ENCODE measurements at regions not wholly inside any gene's neighbourhood (a gene's known extent, or its start where the extent isn't known, plus 50 kb on each side); places are given as distances from the start of the nearest gene placed in this dataset.
"Not testable (repeated sequence)": the region's sequence is repeated elsewhere in the genome, so short reads cannot be mapped to it uniquely, and the experiment has no call there.

DNA sequence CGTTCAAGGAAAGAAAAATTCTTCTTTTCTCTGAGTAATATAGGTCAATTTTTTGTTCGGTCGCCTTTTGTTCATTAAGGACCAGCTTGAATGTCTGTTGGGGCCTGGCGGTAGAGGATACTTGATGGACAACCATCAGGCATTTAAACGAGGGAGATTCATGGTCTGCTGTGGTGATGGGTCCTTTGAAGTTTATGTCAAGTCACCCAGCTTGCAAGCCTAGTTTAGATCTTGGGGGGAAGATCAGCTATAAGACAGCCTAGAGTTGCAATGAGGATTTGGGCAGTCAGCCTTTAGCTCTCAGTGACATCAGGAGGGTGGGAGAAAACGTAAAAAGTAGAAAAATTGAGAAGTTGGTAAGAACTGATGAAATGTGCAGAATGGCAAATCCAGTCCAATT, 80.2 kb upstream of the SPRY4 start:
- no peak for DNase-seq (ENCODE audit: low spot score)

DNA sequence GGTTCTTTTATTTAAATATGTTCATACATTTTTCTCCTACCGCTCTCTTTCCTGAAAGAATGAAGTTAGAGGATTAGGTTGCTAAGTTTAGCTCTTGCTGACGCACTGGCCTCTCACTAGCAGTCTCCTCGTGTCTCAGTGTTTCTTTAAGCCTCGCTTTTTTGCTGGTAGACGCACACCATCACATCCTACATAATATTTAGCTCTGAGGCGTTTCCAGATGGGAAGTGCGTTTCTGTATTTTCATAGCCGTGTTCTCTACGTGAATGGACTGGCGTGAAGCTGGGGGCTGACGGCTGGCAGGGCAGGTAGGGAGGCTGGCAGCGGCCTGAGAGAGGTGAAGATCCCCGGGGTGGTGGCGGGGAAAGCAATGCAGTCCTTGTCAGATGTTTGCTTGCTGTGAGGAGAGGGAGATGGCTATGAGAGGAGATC, 79.2 kb upstream of the SPRY4 start:
- no peak for DNase-seq (ENCODE audit: low spot score)

DNA sequence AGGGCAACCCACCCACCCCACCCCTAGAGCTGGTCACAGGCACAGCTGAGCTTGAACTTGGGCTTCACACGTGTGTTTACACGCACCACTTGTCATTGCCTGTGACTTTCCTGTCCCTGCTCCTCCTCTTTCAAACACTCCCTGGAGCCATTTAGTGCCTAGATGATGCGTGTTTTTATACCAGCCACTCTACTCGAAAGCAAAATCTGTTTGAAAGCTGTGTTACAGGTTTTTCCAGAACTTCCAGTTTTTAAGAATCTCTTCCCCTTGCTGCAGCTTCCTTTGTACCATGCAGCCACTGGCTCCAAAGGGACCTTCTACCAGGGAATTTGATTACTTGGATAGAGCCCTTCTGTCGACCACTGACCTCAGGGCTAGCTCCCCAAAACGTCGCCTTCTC, 78.8 kb upstream of the SPRY4 start:
- no peak for DNase-seq (ENCODE audit: low spot score)

DNA sequence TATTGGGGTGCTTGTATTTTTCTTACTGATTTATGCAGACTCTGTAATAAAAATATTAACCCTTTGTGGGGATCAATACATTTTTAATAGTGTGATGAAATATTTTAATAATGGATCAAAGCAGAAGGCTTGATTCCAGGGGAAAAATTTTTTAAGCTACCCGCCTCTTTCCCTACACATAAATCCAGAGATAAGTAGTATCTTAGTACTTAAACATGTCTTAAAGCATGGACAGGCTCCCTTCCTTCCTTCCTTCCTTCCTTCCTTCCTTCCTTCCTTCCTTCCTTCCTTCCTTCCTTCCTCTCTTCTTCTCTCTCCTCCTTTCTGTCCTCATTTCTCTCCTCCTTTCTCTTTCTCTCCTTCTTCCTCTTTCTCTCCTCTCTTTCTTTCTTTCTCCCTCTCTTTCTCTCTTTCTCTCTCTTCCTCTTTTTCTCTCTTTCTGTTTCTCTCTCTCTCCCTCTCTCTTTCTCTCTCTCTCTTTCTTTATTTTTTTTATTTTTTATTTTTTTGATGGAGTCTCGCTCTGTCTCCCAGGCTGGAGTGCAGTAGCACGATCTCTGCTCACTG, 78.0 kb upstream of the SPRY4 start:
- no peak for DNase-seq (ENCODE audit: low spot score)

- no peak for DNase-seq (ENCODE audit: low spot score)
These were observed 75.6 kb upstream of the SPRY4 start for GRCh38 chr5:142400415-142400814.

DNA sequence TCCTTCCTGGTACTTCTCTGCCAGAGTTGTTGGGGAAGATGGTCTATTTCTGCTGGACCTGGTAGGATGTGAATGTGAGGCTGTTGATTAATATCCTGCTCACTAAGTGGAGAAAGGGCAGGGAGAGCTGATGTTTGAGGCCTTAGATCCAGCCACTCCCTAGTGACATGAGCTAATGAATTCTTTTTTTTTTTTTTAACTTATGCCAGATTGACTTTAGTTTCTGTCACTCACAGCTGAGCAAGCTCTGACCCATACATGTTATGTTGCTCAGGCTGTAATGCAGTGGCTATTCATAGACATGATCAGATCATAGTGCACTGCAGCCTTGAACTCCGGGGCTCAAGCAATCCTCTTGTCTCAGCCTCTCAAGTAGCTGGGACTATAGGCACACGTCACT, 75.1 kb upstream of the SPRY4 start:
- no peak for DNase-seq (ENCODE audit: low spot score)

DNA sequence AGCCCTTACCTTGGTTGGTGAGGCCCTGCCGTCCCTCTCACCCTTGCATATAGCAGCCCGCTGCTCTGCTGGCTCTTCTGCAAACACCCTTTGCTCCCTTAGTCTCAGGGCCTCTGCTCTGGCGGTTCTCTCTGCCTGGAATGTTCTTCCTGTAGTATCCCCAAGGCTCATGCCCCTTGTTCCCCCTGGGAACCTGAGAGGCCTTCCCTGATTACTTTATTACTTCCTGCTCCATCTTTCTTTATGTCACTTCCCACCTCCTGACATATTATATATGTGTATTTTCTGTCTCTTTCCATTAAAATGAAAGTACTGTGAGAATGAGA, 73.9 kb upstream of the SPRY4 start:
- DNase-seq (ENCODE audit: low spot score), result no peak

DNA sequence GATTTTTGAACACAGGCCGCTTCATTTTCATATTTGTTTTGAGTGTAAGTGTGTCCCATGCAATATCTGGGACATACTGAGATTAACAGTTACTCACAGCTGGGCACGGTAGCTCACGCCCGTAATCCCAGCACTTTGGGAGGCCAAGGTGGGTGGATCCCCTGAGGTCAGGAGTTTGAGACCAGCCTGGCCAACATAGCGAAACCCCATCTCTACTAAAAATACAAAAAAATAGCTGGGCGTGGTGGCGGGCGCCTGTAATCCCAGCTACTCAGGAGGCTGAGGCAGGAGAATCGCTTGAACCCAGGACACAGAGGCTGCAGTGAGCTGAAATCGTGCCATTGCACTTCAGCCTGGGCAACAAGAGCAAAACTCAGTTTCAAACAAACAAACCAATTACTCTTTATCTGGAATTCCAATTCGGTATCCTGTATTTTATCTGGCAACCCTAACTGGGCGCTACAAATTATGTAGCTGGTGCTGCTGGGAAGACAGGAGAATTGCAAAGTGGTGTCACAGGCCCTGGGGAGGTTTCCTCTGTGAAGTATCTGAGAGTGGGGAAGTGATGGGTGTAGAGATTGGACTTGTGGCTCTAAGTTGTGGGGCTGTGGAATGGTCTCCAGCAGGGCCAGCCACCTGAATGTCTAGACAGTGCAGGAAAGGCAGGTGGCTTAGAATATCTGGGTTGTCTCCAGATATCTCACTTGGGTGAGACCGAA, 73.3 kb upstream of the SPRY4 start:
- not testable (repeated sequence) for DNase-seq (ENCODE audit: low spot score)

DNA sequence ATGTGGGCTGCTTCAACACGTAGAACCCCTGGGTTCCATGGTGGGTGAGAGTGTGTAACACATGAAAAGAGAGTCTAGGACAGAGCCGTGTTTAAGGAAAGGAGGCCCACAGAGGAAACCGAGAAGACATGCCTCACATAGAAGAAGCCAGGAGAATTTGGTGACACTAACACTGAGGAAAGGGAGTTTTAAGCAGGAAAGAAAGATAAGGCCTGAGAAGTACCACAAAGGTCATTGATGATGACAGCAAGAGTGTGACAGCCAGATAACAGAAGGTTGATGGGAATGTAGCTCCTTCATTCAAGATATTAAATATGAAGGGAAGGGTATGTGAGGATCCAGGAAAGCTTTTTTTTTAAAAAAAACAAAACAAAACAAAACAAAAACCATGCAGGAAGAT, 72.4 kb upstream of the SPRY4 start:
- no peak for DNase-seq (ENCODE audit: low spot score)

DNA sequence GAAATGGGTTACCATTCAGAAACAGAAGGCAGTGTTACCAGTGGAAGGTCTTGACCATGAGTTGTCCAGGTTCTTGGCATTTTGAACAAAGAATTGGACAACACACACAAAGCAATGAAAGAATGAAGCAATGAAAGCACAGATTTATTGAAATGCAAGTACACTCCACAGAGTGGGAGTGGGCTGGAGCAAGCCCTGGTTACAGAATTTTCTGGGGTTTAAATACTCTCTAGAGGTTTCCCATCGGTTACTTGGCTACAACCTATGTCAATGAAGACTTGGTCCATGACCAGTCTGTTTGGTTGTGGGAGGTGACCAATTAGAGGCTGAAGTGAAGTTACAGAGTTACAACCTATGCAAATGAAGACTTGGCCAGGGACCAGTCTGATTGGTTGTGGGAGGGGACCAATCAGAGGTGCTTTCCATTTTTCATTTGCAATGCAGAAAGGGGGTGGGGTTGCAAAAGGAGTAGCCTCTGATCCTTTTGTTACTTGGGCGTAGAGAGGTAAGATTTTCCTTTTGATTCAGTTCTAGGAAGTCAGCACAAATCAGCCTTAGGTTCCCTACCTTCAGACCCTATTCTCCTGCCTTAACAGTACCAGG, 71.7 kb upstream of the SPRY4 start:
- DNase-seq (ENCODE audit: low spot score), result no peak

GRCh38 chr5:142395334-142395733, 70.5 kb upstream of the SPRY4 start:
- DNase-seq (ENCODE audit: low spot score), result no peak

DNA sequence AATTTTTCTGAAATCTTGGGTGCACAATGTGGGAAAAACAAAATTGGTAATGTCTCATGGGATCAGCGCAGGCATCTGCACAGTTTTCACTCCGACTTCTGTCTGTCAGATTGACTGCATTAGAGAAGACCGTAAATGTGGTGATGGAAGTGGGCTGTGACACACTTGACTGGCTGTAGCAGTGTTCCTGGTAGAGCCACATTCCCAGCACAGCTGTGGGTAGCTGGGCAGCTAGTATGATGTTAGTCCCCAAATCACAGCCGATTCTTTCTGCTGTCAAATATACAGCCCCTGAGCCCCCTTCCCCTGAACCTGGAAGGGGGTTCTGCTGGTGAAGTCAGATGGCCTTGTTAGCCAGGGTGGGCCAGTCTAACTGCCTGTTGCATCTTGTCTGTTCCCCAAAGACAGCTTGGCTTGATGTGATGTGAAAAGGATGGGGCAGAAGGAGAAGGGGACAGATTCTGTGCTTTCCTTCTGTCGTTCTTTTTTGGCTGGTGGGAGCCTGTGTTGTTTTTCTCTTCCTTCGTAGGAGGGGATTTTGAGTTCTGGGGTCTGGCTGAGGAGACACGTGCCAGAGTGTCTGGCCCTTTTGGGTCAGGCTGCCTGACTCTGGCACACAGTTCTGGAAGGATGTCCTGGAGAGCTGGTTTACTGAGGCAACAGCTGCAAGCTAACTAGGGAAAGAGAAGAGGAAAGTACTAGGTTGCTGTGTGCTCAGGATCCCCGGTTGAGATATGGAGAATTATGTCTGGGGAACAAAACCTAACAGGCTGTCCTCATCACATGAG, 66.4 kb upstream of the SPRY4 start:
- DNase-seq (ENCODE audit: low spot score), result no peak

DNA sequence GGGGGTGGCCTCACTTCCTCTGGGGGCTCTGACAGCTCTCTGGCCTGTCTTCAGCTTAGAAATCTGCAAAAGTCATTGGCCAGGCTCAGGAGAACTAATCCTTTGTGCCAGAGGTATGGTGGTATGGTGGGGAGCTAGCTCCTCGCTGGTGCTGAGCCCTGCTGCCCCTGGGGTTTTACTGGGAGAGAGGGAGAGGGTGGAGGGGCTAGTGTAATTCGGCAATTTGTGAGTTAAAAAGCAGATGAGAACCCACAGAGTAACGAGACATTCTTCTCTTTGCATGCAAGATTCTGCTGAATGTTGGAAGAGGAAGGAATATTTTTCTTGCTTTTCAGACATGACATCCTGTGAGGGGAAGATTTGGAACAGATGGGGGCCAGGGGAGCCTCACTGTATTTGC, 65.5 kb upstream of the SPRY4 start:
- peak; percentile 33 for DNase-seq (ENCODE audit: low spot score)

- DNase-seq (ENCODE audit: low spot score), result no peak
These were observed 63.9 kb upstream of the SPRY4 start for GRCh38 chr5:142388696-142389095.

DNA sequence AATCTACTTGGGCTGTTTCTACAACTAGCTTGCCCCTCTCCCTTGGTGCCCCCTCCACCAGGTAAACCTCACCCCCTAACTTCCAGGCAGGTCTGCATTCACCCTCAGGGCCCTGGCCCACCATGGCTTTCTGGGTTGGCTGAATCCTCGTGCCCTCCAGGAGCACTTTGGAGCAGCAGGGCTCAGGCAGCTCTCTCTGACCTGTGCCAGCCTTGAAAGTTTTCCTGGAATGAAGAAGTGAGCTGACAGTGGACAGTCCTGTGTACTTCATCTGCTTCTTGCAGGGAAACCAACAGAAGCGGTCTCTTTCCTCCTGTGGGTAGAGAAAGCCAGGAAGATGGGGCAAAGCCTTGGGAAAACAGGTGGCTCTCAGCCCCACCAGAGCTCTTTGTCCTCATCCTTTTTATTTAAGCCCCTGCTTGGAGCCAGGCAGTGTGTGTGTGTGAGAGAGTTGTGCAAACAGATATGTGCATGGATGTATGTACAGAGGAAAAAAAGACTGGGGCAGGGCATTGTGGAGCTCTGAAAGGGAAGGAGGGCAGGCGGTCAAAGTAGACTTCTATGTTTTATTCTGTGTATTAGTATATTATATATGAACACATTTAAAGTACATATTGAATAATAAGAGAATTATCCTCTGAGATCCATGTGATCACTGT, 62.3 kb upstream of the SPRY4 start:
- DNase-seq (ENCODE audit: low spot score), result no peak

- DNase-seq (ENCODE audit: low spot score), result no peak
These were observed 61.6 kb upstream of the SPRY4 start for GRCh38 chr5:142386137-142387023.

- DNase-seq (ENCODE audit: low spot score), result peak; percentile 79
These were observed 60.4 kb upstream of the SPRY4 start for GRCh38 chr5:142385194-142385593.

DNA sequence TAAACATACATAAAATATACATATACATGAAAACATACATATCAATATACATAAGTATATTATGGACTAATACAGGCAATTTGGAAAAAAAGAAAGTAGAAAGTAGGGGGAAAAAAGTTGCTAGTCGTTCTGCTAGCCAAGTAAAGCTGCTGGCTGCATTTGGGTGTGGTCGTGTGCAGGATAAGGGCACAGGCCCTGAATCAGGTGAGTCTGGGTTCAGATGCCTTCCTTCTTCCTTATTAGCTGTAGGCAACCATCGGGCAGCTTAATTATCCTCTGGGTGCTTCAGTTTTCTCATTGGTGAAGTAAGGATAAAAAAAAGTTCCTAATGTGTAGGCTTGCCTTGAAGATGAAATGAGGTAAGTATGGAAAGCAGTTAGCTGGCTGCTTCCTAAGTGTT, 59.2 kb upstream of the SPRY4 start:
- DNase-seq (ENCODE audit: low spot score), result no peak

DNA sequence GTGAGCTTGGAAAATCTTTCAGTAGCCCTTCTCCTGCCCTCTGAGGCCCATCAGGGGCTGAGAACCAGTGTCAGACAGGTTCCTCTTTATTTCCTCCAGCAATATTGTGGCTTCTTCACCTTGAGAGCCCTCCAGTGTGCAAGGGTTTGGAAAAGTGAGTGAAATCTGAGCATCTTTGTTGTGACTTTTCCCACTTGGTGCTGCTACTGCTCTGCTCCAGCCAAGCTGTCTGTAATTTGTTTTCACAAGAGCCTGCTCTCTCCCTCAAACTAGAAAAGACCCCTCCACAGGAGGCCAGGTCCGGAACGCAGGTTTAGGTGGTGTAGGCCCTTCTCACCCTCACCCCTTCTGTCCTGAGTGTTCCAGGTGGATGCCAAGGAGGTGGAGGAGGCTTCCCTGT, 57.4 kb upstream of the SPRY4 start:
- DNase-seq (ENCODE audit: low spot score), result no peak

DNA sequence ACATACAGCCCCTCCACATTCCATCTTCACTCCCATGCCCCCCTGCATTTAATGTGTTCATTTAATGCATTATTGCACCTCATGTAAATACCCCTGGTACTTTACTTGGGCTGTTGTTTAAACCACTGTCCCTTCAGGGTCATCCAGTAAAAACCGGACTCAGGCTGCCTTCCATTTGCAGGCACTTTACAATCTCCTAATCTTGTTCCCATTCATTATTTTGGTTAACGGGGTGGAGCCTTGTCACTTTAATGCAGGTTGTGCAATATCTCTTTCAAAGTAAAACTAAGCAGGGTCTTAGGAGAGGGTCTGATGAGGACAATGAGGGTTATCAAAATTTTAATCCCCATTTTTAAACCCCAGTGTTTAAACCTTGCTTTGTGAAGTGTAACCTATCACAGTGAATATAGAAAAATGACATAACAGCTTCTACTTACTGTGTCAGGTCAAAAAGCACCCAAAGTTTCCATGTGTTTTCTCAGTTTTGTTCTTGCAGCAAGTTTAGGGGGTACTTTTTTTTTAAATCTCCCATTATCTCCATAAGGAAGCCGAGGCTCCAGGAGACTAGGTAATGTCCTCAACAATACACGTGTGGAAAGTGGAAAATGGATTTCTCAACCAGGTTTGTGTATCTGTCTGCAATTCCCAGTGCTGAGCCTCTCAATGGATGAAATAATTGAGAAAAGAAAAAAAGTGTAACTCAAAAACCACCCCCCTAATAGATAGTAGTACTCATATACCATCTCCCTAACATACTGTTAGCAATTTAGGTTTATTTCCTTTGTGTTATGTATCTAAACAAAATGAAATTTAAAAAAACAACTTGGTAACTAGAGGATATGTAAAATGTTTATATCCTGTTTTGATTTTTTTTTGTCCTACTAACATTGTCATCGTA, 54.2 kb upstream of the SPRY4 start:
- DNase-seq (ENCODE audit: low spot score), result no peak
